GM12874 (cell line): ENCODE measurements at regions not wholly inside any gene's neighbourhood (a gene's known extent, or its start where the extent isn't known, plus 50 kb on each side); places are given as distances from the start of the nearest gene placed in this dataset.

Experiments used
- TF ChIP-seq, protein P1 (sequence below): IDR thresholded peaks from 2 replicates; pipeline ENCODE4 v1.5.1; 2011; ENCODE audit warnings: low read depth, mild to moderate bottlenecking, control low read depth, low read length, moderate library complexity; ENCODE audit not compliant: insufficient read depth

DNA sequence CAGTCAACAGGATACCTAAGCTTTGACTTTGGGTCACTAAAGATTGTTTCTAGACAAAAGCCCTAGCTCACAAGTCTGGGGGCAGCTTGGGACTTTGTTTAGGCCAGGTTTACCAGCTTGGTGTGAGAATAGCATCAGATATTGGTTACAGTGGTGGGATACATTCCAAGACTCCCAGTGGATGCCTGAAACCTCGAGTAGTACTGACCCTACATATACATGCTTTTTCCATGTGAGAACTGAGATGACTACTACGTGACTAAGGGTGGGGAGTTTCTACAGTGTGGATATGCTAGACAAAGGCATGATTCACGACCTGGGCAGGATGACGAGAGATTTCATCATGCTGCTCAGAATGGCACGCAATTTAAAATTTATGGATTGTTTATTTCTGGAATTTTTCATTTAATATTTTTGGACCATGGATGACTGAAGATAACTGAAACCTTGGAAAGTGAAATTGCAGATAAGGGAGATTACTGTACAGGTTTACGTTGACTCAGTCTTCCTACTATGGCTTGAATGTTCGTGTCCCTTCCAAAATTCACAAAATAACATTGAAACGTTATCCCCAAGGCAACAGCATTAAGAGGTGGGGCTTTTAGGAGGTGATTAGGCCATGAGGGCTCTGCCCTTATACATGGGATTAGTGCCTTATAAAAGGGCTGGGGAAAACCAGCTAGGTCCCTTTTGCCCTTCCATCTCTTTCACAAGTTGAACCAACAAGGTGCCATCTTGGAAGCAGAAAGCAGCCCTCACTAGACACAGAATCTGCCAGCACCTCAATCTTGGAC is 50.2 kb upstream of the CTAGE1 start:
- TF ChIP-seq, protein P1, sequence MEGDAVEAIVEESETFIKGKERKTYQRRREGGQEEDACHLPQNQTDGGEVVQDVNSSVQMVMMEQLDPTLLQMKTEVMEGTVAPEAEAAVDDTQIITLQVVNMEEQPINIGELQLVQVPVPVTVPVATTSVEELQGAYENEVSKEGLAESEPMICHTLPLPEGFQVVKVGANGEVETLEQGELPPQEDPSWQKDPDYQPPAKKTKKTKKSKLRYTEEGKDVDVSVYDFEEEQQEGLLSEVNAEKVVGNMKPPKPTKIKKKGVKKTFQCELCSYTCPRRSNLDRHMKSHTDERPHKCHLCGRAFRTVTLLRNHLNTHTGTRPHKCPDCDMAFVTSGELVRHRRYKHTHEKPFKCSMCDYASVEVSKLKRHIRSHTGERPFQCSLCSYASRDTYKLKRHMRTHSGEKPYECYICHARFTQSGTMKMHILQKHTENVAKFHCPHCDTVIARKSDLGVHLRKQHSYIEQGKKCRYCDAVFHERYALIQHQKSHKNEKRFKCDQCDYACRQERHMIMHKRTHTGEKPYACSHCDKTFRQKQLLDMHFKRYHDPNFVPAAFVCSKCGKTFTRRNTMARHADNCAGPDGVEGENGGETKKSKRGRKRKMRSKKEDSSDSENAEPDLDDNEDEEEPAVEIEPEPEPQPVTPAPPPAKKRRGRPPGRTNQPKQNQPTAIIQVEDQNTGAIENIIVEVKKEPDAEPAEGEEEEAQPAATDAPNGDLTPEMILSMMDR = no peak

DNA sequence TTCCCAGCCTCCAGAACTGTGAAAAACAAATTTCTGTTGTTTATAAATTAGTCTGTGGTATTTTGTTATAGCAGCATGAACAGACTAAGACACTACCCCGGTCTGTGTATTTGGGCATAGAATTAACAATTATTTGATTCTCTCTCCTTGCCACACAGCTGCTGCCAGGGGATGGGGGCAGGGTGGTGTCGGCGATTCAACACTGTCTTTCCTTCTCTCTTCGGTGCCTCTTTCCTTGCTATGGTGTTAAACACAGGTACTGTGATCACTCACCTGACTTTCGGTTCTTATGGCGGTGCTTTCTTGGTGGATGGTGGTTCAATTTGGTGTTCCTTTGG is 50.8 kb upstream of the CTAGE1 start:
- TF ChIP-seq, protein P1 = no peak

DNA sequence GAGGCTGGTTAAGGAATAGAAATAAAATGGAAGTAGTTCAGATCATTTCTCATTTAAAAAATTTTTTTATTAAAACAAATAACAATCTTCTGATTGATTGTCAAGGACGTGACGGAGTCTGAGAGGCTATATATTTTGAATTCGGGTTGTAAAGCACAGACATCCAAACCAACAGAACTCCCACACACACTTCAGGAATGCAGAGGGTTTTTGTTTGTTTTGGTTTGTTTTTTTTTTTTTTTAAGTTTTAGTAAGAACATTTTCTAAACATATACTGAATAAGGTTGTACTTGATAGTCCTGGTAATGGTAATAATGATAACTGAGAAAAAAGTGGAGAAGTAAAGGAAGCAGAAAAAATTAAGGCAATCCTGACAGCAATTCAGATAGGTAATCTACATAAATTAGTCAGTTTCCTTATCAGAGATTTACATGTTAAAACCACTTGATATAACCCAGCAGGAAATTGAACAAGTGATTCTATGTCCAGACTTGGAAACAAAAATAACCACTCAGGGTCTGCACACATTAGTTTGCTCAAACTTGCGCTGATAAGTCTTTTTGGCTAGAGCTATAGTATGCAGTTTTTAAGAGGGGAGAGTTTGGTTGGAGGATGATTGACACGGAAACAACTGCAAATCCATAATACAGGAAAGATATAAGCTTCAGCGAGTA is 51.5 kb upstream of the CTAGE1 start:
- TF ChIP-seq, protein P1 = no peak

DNA sequence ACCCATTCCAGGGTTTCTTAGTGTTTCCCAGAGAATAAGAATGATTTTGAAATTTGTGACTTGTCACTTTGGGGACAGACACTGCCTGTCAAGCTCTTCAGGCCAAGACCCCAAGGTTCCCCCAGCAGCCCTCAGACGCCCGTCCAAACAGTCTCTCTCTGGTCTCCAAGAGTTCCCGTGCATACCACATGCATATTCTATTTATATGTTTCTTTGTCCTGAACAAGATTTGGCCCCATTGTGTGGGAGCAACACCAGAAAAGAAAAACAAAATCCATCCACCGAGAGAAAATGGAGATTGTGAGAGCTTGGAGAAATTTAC is 52.2 kb upstream of the CTAGE1 start:
- TF ChIP-seq, protein P1 = no peak

DNA sequence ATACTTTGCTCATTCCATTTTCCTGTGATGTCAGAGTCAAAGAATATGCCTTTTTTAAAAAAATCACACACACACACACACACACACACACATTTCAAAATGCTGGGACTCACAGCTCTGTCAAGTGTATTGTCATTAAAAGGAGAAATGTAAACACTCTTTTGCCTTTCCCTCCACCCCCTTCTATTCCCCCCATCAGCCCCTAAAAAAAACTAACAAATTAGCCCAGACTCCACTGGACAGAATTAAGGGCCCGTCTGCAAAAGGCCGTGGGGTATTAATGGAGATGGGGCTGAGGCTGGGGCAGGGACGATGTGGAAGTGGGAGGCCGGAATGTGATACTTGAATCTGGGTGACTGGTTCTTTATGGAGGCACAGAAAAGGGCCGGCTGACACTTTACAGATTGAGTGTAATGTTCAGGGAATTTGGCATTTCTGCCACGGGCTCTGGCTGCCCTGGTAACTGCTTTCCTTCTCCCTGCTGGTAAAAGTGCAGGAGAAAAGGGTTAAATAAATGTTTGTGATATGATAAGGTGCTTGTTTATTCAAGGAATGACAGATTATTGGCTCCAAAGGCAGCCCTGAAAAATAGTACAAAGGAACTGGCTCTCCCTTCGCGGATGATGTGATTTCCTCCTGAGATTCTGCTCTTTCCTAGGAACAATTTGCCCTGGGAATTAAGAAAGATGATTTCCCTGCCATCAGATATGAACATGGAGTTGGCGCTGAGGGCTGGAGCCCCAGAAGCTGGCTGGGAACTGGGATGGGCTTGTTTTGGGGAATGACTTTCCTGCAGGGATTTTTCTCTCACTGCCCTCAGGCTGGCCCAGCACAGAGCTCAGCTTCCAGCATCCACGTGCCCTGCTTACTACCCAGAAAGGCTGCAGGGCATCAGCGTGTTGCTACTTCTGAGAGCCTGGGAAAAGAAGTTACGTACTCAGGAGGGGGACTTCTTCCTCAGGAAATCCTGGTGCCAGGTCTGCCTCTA is 52.8 kb upstream of the CTAGE1 start:
- TF ChIP-seq, protein P1 = no peak

DNA sequence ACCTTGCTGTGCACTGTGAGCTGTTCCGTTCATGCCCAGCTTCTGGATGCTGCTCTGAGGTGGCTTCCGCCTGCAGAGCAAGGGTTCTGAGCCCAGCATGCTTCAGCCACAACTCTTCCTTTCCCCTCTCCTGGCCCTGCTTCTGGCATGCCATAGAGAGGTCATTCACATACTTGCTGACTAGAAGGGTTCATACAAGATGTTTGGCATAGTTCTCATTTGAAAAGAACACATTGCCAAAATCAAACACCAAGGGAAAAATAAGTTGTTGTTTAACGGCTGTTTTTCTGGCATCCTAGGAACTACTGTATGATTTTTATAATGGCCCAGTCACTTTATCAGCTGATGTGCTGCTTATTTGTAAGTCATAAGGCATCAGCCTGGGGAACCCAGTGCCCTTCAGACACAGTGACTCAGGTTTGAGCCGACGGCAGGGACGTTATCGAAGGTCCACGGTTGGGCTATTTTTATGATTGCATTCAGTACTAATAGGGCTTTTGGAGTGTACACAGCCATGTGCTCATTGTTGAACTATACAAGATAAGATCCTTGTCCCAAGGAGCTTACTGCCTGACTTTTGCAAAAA is 53.9 kb upstream of the CTAGE1 start:
- TF ChIP-seq, protein P1 = no peak

DNA sequence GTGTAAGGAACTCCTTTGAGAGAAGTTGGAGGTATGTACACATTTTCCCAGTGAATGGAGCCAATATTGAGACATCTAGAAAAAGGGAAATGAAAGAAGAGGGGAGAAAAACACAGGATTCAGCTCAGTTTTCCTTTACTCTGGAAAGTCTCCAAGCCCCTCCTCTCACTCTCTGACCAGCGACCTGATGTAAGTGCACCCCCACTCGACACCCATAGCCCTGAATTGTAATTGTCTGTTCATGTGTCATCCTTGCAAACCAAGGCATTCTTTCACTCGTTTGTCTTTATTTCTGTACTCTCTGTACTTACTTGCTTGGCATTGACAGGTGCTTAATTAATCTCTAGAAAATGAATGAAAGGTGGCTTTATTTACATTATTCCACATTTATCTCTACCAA is 55.7 kb upstream of the CTAGE1 start:
- TF ChIP-seq, protein P1 = no peak
